GM18499 (cell line): ENCODE measurements at regions not wholly inside any gene's neighbourhood (a gene's known extent, or its start where the extent isn't known, plus 50 kb on each side); places are given as distances from the start of the nearest gene placed in this dataset.
"Not testable (repeated sequence)": the region's sequence is repeated elsewhere in the genome, so short reads cannot be mapped to it uniquely, and the experiment has no call there.

Experiments used
- ATAC-seq: cut with Tn5 transposase; IDR thresholded peaks from one replicate; pipeline ENCODE4 v1.9.1; 2021; ENCODE audit warnings: moderate number of reproducible peaks; ENCODE audit not compliant: insufficient read depth, unreplicated experiment

DNA sequence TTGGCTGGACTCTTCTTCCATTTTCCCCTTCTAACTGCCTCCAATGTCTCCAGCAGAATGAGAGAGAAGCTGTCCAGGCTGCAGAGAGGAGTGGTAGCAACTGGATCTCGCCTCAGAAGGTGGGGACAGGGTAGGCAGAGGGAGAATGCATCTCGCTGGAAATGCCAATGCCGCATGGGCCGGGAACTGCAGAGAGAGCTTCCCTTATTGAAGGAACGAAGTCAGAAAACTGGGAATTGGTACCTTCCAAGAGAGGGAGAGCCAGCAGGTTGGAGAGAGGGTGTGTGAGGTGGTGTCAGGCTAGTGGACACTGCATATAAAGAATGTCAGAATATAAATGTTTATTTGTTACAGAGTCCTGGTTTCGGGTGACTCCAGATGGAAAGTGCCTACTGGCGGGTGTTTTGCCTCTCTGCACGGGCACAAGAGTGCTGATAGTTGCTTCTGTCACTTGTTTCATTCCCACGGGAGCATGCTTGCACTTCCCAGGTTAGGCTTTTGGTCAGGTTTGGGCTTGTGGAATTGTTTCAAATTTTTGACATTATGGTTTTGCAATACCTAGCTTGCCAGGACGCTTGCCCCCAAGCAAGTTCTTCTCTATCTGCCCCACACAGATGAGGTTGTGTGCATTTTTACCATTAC is 156.8 kb upstream of the STS start:
- no peak for ATAC-seq

DNA sequence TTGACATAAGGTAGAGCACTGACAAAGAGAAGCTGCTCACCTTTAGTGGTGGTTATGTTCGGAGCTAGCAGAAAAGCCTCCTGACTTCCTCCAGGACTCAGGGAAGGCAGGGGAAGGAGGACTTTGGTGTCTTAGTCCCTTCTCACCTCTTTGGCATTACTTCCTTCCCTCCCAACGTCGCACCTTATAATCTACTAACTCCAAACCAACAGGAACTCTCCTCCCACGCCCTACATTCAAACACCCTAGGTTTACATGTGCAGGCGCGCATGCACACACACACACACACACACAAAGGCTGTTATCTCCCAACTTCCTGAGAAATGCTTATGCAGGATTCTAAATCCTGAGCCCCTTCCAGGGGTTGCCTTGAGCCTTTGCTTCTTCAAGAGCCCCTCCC is 157.7 kb upstream of the STS start:
- no peak for ATAC-seq

DNA sequence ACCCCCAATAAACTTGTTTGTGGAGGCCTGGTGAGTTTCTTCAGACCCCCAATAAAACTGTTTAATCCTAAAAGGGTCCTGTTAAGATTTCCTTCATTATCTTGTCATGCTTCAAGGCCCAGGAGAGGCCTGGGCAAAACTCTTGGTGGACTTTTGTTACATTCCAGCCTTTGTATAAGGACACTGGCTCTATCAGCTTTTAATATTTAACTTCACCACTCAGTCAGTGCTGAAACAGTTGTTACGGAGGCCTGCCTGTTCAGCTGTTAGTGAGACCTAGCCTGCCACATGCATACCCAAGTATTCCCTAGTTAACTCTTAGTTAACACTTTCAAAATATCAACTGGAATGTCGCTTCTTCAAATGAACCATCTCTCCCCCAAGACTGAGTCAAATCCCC is 158.8 kb upstream of the STS start:
- not testable (repeated sequence) for ATAC-seq

DNA sequence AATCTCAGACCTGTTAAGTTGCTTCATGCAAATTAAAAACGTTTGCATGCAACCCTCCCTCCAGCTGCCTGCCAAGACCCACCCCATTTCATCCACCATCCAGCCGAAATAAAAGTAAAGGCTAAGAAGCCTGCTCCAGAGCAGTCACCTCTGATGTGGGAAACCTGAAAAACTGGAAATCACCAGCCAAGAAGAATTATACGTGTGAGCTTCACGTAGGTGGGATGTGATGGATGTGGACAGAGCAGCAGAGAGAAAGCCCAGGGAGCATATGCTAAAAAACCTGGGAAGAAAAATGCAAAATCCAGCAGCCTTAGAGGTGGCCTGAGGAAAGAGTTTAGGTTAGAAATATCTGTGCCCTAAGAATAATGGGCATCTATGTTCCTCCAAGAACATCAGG is 160.6 kb upstream of the STS start:
- no peak for ATAC-seq

DNA sequence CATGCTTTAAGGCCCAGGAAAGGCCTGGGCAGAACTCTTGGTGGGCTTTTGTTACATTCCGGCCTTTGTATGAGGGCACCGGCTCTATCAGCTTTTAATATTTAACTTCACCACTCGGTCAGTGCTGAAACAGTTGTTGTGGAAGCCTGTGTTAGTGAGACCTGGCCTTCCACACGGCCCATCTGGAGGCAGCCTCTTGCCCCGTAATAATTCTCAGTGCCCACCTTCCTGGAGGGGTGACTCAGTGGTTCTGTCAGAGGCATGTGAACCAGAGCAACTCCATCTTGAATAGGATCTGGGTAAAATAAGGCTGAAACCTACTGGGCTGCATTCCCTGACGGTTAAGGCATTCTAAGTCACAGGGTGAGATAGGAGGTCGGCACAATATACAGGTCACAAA is 162.0 kb upstream of the STS start:
- no peak for ATAC-seq

DNA sequence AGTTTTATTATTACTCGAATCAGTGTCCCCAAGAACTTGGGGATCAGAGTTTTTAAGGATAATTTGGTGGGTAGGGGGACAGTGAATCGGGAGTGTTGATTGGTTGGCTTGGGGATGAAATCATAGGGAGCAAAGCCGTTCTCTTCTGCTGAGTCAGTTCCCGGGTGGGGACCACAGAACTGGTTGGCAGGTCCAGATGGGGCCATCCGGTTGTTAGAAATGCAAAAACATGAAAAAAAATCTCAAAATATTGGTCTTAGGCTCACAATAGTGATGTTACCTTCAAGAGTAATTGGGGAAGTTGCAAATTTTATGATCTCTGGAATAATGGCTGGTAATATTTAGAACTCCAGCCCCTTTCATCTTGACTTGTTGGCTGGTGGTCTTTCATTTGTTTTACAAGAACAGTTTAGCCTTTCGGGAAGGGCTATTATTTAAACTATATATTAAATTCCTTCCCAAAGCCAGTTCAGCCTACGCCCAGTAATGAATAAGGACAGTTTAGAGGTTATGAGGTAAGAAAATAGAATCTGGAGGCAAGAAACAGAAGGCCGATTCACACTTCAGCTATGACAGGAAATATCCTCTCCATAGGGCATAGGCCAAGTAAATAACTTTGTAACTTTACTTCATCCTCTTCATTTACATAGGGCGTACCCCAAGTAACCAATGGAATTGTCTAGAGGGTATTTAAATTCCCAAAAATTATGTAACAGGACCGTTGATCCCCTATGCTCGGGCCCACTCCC is 164.1 kb upstream of the STS start:
- no peak for ATAC-seq

DNA sequence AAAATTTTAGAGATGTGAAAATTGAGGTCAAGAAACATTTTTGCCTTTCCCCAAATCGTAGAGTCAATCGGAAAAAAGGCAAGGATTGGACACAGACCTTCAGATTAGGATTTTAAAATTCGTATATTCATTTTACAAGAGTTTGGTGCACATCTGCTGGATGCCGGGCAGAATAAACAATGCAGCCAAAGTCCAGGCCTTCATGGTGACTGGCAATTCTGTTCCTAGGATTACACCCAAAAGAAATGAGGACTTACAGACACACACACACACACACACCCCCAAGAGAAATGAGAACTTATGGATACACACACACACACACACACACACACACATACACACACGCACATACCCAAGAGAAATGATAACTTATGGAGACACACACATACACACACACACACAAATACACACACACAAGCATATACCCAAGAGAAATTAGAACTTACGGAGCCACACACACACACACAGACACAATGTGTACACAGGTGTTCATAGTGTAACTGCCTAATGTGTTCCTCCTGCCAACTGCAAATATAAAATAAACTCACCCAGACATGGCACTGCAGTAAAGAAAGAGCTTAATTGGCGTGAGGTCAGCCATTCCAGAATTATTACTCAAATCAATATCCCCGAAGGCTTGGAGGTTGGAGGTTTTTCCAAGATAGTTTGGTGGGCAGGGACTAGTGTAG is 165.7 kb upstream of the STS start:
- no peak for ATAC-seq

DNA sequence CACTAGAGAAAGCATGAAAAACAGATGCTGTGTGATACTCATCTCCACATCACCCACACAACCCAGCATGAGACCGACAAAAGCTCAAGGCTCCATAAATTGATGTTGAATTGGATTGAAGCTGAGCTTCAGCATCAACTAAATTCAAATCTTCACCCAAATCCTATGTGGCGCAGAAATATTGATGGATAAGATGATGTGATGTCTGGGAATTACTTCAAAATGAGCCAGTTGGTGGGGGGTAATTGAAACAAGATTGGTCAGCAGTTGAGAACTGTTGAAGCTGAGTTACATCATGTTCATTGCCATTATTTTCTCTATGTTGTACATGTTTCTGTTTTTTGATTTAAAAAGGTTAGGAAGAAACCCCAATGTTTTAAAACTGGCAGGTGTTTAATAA is 166.5 kb upstream of the STS start:
- ATAC-seq = no peak

DNA sequence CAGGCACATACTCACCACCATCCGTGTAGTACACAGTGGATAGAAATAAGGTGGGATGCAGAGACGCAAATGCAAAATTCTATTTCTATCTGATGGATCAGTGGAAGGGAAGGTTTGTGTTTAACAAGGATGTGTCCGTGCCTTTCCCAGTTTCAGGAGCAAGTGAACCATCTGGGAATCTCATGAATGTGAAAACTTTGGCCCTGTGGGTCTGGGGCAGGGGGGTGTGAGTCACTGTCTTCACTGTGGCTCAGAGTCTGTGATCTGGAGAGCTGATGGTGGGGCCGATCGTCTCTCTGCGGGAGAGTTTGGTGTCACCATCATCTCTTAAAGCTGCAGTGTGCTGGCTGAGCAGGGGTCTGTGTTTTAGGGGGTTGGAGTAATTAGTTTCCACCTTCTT is 179.3 kb upstream of the STS start:
- ATAC-seq = no peak

DNA sequence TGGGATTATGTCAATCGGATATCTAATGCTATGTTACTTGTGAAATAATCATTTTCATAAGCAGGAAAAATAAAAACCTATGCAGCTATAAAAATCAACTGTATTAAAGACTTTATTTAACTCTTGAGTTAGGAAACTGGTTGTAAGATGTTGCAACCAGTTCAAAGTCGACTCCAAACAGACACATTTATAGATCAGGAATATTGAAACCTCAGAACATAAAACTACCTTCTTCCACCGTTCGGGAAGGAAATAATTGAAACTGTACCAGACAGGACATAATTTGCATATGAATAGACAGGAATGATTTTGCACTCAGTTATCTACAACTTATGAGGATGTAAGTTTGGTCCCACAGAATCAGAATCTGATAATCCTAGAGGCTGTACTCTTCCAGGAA is 181.8 kb upstream of the STS start:
- ATAC-seq = no peak

DNA sequence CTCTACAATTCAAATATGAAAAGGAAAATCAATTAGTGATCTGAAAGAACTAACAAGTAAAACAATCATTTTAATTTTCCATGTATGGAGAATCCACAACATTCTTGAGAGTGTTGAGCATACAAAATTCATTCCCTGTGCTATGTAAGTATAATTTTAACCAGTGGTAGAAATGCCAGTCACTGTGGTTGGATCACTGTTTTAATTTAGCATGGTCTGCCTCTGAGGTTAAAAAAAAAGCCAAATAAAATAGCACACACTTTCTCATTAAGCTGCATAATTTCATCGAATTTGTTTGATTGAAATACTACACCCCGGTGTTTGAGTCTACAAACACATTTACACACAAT is 185.5 kb upstream of the STS start:
- ATAC-seq = no peak

DNA sequence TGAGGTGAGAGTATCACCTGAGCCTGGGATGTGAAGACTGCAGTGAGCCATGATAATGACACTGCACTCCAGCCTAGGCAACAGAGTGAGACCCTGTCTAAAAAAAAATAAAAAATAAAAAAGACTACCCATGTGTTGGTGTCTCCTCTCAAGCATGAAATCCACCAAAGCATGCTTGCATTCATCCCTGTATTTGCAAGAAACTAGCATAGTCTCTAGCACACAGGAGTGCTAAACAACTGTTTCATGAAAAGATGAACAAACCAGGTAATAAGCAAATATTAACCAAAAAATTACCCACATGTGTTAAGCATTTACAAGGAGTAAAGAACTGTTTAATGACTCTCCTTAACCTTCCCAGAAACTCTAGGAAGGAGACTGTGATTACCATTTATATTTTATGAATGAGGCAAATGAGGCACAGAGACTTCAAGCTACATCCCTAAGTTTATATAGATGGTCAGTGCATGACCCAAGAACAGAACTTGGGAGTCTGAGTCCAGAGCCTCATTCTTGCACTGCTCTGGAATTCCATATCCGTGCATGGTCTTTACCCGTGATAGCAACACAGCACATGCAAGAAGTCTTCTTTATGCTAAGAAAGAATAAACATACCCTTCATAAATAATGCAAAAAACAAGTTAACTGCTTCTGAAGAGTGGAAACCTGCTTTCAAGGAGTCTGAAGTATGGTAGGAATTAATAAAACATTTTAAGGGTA is 186.1 kb upstream of the STS start:
- ATAC-seq = no peak

DNA sequence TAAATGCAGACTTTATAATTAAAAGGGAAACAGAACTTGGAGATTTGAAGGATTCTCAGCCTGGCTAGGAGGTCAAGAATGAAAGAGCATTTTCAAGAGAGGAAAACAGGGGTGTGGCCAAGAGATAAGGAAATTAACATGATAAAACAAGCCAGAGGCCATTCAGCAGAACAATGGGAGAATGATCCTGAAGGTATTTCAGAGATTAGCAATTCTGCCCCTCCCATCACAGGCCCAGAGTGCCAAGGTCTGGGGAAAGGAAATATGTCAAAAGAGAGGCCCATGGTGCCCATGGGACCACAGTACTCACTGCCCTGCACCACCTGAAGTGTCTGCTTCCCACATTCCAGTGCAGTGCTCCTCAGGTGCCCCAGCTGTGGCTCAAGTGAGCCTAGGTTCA is 188.5 kb upstream of the STS start:
- no peak for ATAC-seq

DNA sequence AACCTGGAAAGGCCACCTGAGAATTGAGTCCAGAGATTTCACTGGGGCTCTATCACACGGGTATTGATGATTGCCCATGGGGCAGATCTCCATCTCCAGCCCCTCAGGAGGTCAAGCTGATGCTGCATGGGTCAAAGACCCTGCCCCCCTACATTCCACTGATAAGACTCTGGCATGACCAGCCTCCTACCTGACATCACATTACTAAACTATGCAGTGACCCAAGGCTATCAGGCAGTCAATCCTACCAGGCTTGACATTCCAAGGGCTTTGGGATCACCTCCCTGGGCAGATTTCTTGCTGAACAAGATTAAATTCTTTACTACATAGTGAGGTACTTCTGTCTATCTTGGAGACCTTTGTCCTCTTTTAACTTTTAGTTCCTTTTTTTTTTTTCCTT is 192.7 kb upstream of the STS start:
- ATAC-seq = no peak

DNA sequence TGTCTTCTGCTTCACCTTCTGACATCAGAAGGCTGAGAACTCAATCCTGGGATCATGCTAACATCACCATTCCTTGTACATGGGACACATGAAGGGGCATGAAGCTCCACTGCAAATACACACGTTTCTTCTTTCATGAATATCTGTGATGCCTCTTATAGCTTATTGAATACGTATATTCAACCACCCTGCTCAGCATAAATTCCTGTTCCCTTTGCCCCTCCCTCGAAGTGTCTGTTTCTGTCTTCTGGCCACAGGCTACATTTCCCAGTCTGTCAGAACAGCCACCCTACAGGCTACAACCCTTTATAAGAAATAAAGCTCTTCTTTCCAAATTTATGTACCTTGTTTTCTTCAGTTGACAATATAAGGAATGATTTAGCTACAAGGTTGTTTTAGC is 201.3 kb upstream of the STS start:
- ATAC-seq = no peak

DNA sequence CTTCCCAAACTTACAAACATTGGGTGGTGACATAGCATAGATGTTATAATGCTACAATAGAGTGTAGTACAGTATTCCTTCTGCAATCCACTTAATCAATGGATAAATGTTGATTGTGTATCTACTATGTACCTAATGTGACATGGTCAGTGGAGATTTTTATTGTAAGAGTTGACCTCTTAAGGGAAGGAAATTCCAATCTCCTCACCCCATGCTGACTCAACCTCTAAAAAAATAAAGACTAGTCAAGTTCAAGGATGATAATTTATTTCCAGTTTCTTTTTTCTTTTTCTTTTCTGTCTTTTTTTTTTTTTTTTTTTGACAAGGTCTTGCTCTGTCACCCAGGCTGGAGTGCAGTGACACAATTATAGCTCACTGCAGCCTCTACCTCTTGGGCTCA is 206.5 kb upstream of the STS start:
- no peak for ATAC-seq

DNA sequence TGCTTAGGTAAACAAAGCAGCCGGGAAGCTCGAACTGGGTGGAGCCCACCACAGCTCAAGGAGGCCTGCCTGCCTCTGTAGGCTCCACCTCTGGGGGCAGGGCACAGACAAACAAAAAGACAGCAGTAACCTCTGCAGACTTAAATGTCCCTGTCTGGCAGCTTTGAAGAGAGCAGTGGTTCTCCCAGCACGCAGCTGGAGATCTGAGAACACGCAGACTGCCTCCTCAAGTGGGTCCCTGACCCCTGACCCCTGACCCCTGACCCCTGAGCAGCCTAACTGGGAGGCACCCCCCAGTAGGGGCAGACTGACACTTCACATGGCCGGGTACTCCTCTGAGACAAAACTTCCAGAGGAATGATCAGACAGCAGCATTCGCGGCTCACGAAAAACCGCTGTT is 214.6 kb upstream of the STS start:
- not testable (repeated sequence) for ATAC-seq

DNA sequence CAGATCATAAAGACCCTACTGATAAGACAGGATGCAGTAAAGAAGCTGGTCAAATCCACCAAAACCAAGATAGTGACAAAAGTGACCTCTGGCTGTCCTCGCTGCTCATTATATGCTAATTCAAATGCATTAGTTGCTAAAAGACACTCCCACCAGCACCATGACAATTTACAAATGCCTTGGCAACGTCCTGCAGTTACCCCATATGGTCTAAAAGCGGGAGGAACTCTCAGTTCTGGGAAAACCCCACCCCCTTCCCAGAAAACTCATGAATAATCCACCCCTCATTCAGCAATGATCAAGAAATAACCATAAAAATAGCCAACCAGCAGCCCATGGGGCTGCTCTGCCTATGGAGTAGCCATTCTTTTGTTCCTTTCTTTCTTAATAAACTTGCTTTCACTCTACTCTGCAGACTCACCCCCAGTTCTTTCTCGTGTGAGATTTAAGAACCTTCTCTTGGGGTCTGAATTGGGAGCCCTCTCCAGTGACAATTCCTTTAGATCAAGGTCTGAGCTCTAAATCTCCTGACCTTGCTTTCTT is 217.1 kb upstream of the STS start:
- ATAC-seq = no peak

DNA sequence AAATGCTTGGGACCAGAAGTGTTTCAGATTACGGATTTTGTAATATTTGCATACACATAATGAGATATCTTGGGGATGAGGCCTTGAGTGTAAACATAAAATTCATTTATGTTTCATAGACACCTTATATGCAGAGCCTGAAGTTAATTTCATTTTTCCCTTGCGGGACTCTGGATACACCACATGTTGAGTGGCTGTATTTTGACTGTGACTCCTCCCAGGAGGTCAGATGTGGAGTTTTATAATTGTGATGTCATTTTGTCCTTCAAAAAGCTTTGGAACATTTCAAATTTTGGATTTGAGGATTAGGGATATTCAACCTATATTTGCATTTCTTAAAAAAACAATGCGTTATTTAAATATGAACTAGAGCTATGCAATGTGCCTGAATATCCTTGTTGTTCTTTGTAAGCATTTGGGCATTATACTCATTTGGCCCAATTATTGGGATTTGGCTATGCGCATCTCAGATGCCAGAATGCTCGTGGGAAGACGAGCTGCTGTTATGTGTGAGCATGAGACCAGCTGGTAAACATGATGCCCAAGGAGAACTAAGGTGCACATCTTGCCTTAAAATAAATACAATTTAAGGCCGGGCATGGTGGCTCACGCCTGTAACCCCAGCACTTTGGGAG is 223.0 kb upstream of the STS start:
- ATAC-seq = no peak

DNA sequence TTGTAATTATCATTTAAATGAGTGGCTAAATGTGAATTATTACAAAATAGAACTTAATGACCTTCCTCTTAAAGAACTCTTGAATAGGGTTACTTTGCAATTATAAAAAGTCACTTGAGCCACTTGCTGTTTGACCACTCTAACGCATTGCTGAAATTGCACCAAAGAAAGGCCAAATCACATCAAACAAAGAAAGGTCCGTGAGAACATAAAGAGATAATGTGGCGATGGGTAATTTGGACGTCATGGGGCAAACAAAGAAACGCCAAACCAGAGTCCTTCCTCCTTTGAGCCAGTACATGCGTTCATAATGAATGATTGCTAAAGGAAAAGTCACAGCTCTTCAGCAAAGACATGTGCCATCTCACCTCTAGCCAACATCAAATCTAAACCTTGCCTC is 229.8 kb upstream of the STS start:
- no peak for ATAC-seq
